ENCODE measurements at regions not wholly inside any gene's neighbourhood (a gene's known extent, or its start where the extent isn't known, plus 50 kb on each side); places are given as distances from the start of the nearest gene placed in this dataset.

- TF ChIP-seq CTCF (IDR thresholded peaks at IDR 0.05) (no peak), POLR2A (IDR thresholded peaks at IDR 0.05) (no peak)
Measured at GRCh38 chr3:107428051-107428858, 51.0 kb downstream of the CCDC54 start.

Data from thyroid gland (tissue), 4 donors.